ENCODE measurements at regions not wholly inside any gene's neighbourhood (a gene's known extent, or its start where the extent isn't known, plus 50 kb on each side); places are given as distances from the start of the nearest gene placed in this dataset.

GRCh38 chr7:13159467-13160184 is 472.2 kb downstream of the ARL4A start:
- no peak for DNase-seq

- no peak for DNase-seq
These were observed 473.7 kb downstream of the ARL4A start for GRCh38 chr7:13161125-13161524.

GRCh38 chr7:13165854-13166253 is 478.4 kb downstream of the ARL4A start:
- DNase-seq = no peak

GRCh38 chr7:13166801-13167200 is 479.4 kb downstream of the ARL4A start:
- DNase-seq = no peak

GRCh38 chr7:13169356-13169755 is 481.9 kb downstream of the ARL4A start:
- no peak for DNase-seq

GRCh38 chr7:13174991-13175390 is 487.6 kb downstream of the ARL4A start:
- no peak for DNase-seq

- no peak for DNase-seq
These were observed 491.7 kb downstream of the ARL4A start for GRCh38 chr7:13179011-13179582.

- DNase-seq = no peak
These were observed 492.5 kb downstream of the ARL4A start for GRCh38 chr7:13179775-13180523.

GRCh38 chr7:13181216-13181615 is 493.8 kb downstream of the ARL4A start:
- DNase-seq = no peak

- no peak for DNase-seq
These were observed 497.7 kb downstream of the ARL4A start for GRCh38 chr7:13185139-13185538.

GRCh38 chr7:13188236-13188805 is 500.9 kb downstream of the ARL4A start:
- DNase-seq = no peak

- DNase-seq = no peak
These were observed 501.5 kb downstream of the ARL4A start for GRCh38 chr7:13188922-13189321.

- DNase-seq = no peak
These were observed 502.2 kb downstream of the ARL4A start for GRCh38 chr7:13189668-13190067.

GRCh38 chr7:13197501-13197900 is 510.1 kb downstream of the ARL4A start:
- no peak for DNase-seq

GRCh38 chr7:13198036-13198435 is 510.6 kb downstream of the ARL4A start:
- DNase-seq = no peak

- DNase-seq = no peak
These were observed 511.3 kb downstream of the ARL4A start for GRCh38 chr7:13198727-13199126.

GRCh38 chr7:13201628-13202027 is 514.2 kb downstream of the ARL4A start:
- no peak for DNase-seq

- DNase-seq = no peak
These were observed 530.3 kb downstream of the ARL4A start for GRCh38 chr7:13217768-13218167.

- DNase-seq = no peak
These were observed 537.6 kb downstream of the ARL4A start for GRCh38 chr7:13225068-13225467.

GRCh38 chr7:13226385-13226784 is 539.0 kb downstream of the ARL4A start:
- DNase-seq = no peak

- no peak for DNase-seq
These were observed 543.8 kb downstream of the ARL4A start for GRCh38 chr7:13231216-13231615.

- no peak for DNase-seq
These were observed 548.0 kb downstream of the ARL4A start for GRCh38 chr7:13235436-13235835.

GRCh38 chr7:13236026-13236425 is 548.6 kb downstream of the ARL4A start:
- DNase-seq = no peak

GRCh38 chr7:13240349-13240748 is 552.9 kb downstream of the ARL4A start:
- no peak for DNase-seq

Measured in inflammatory macrophage treated with lipopolysaccharide for 1 hour (primary cell).